Renal pelvis (tissue), 1 donor: ENCODE measurements at regions not wholly inside any gene's neighbourhood (a gene's known extent, or its start where the extent isn't known, plus 50 kb on each side); places are given as distances from the start of the nearest gene placed in this dataset.
"Not testable (repeated sequence)": the region's sequence is repeated elsewhere in the genome, so short reads cannot be mapped to it uniquely, and the experiment has no call there.

Source experiments
- DNase-seq: peaks from one replicate; pipeline ENCODE4 v3.0.0-alpha.2; 2013

GRCh38 chr2:7846607-7847006 is 835.2 kb upstream of the ID2 start:
- no peak for DNase-seq

GRCh38 chr2:7847321-7847720 is 834.5 kb upstream of the ID2 start:
- no peak for DNase-seq

- DNase-seq = no peak
These were observed 832.8 kb upstream of the ID2 start for GRCh38 chr2:7849027-7849426.

GRCh38 chr2:7849531-7849930 is 832.3 kb upstream of the ID2 start:
- no peak for DNase-seq

DNA sequence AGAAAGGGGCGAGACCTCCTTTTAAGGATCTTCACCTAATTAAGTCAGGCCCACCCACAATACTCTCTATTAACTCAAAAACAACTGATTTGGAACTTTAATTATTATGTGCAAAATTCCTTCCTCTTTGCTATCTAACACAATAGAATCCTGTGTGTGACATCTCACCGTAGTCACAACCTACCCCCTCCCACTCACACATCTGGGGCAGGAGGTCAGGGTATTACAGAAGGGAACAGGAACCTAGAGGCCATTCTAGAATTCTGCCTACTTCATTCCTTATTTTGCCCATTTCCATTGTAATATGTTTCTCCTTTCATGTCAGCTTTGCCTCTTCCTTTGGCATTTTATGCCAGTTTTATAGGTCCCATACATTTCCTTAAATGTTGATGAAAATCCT is 829.3 kb upstream of the ID2 start:
- DNase-seq = no peak

DNA sequence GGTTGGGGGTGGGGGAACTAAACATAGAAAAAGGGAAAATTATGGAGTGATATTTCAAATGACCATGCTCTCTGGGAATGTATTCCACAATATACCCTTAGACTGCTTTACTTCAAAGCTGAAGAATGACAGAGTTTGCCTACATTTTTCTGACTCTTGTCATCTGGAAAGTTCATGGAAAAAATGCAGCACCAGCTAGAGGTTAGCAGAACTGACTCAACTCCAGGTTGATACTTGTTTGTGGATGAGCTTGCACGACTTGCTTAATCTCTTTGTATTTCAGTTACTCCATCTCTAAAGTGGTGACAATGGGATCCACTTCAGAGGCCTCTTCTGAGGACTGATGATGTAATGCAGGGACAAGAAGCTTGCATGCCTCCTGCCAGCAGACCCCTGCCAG is 824.0 kb upstream of the ID2 start:
- DNase-seq = no peak

DNA sequence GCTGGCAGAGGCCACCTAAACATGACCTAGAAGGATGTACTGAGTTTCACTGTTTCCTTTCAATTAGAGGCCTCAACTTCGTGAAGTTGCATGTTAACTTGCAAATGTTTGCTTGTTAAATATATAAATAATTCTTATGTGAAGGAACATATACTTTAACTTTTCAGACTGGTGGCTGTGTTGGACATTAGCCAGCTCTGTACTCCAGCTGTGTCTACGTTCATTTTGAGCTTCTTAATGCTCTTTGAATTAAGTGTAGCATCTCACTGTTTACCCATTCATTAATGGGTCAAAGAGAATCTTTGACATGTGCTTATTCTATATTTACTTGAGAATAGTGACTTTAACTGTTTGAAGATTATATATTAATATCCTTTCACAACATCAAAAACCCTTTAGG is 823.2 kb upstream of the ID2 start:
- no peak for DNase-seq

GRCh38 chr2:7860693-7861092 is 821.2 kb upstream of the ID2 start:
- no peak for DNase-seq

DNA sequence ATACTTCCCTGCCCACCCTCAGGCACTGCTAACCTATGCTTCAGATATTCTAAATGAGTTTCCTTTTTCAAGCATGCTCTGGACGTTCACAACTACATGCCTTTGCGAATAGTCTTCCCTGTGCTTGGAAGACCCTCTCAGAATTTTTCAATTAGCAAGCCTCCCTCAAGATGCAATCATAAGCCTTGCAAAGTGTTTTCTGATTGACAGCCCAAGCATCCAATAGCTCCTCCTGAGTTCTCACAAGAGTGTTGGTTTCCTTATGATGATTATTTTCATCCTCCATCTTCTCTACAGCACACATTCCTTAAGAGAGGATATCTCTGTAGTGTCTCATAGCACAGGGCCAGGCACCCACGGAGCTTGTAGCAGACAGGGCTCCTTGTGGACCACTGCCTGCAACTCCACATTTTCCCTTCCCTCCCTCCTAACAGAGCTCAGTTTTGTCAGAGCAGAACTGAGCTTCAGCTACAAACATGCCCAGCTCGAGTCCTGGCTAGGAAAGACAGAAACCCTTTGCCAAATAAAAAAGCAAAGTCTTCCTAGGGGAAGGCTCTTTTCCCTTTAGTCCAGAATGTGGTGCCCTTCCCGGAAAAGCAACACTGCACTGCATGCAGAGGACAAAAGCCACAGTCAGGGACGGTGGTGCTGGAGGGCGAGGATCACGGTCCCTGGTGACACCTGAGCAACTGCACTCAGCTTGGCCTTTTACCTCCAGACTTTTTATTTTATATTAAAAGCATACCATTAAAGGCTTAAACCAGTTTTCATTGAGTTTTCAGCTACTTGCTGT is 819.8 kb upstream of the ID2 start:
- no peak for DNase-seq

GRCh38 chr2:7866104-7866503 is 815.8 kb upstream of the ID2 start:
- DNase-seq = no peak

GRCh38 chr2:7866825-7867224 is 815.0 kb upstream of the ID2 start:
- no peak for DNase-seq

DNA sequence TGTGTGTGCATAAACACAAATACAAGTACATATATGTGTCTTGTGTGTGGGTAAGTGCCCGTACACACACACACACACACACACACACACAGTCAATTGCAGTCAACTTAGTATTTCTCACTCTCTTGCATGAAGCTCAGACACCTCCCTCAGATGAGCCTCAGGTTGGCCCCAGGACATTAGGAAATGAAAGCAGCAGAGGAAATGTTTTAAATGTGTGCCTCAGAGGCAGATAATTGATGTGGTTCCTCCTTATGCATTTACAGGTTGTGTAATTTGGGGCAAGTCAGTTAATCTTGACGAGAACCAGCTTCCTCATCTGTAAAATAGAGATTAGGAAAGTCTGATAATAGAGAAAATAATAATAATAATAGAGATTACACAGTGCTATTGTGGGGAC is 814.0 kb upstream of the ID2 start:
- no peak for DNase-seq

- DNase-seq = no peak
These were observed 813.0 kb upstream of the ID2 start for GRCh38 chr2:7868836-7869235.

DNA sequence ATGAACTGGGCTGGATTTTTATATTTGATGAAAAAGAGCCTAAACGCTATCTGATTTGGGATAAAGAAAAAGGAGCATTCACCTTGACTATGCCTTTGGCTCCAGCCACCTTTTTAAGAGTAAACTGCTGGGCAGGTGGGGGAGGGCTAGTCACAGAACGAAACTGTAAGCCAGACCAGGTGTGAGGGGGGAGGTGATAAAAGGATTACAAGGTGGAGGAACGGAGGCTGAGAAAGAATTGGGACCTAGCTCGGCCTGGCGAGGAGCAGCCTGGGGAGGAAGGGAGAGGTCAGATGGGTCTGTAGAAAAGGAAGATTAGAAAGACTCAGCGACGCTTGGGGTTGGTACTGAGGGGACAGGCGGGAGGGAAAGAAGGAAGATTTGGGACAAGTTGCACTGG is 805.4 kb upstream of the ID2 start:
- not testable (repeated sequence) for DNase-seq

DNA sequence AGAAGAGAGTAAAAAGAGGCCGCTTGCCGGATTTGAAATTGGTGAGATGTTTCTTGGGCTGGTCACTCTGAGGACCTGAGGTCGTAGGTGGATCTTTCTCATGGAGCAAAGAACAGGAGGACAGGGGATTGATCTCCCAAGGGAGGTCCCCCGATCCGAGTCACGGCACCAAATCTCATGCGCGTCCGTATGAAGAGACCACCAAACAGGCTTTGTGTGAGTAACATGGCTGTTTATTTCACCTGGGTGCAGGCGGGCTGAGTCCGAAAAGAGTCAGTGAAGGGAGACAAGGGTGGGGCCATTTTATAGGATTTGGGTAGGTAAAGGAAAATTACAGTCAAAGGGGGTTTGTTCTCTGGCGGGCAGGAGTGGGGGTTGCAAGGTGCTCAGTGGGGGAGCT is 803.6 kb upstream of the ID2 start:
- not testable (repeated sequence) for DNase-seq

DNA sequence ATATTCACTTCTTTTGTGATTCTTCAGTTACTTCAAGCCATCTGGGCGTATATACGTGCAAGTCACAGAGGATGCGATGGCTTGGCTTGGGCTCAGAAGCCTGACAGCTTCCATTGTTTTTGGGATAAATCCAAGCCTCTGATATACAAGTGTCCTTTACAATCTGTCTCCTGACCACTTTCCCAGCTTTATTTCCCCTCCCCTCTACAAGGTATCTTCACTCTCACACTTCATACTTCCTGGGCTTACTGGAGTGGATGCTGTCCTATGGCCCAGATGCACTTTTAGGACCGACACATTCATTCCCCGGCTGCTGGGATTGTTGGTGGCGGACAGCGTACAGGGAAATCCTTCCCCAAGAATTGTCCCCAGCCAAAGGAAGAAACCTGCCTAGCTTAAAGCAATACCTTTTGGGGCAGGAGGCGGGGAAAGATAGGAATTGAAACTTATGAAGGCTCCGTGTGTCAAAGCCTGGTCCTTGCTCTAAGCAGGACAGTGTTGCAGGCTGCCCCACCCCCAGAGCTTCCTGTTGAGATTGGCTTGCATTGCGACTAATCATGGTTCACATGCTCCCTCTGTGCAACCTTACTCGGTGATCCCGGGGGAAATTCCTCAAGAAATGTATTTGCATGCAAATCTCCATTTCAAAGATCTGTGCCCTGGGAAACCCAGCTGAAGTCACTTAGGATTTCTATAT is 802.9 kb upstream of the ID2 start:
- DNase-seq = no peak

GRCh38 chr2:7879483-7879835 is 802.4 kb upstream of the ID2 start:
- no peak for DNase-seq

DNA sequence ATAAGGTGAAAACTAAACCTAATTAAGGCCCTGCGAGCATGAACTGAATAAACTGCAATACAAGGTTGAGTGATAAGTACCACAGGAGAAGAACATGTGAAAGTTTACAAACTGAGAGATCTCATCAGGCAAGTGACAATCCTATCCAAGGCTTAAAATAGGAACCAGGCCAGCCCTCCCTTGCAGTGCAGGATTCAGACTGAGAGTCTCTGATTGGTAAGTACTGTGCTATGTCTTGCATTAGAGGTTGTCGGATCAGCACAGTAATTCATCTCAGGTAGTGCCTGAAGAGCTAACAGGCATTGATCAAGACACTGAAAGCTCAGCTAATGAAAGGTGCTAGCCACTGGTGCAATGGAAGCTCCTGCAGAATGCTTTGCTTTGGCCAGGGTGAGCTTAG is 801.7 kb upstream of the ID2 start:
- no peak for DNase-seq

- DNase-seq = no peak
These were observed 801.3 kb upstream of the ID2 start for GRCh38 chr2:7880566-7880965.

GRCh38 chr2:7881063-7881462 is 800.8 kb upstream of the ID2 start:
- DNase-seq = peak; percentile 16

DNA sequence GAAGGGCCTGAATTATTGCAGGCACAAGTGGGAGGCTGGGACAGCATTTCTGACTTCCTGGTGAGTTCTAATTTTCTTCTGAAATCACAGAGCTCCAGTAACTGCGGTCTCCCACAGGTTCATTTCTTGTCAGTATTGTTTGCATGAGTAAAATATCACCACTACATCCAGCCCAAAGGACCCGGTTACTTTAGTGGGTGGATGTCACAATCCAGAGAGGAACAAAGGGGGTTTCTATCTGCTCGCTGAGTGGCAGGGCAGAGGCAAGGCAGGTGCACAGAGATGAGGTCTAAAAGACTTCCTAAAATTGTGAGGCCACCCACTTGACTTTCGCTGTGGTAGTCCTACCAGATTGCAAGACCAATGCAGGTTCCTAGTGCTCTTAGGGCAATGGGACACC is 800.4 kb upstream of the ID2 start:
- DNase-seq = no peak

DNA sequence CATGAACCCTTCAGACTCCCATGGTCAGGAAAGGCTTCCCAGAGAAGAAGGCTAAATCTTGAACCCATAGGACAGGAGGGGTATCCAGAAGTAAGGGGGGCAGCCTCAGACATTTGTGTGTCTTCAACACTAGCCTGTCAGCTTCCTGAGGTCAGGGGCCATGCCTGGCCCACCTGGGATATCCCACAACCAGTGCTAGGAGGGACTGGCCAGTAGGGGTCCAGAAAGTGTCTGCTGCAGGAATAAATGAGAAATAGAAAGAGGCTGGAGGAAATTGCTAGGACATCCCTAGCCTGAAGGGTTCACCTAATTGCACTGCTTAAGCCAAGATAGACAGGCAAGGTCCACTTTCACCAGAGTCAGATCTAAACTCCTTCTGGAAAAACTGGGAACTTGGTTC is 799.6 kb upstream of the ID2 start:
- no peak for DNase-seq

DNA sequence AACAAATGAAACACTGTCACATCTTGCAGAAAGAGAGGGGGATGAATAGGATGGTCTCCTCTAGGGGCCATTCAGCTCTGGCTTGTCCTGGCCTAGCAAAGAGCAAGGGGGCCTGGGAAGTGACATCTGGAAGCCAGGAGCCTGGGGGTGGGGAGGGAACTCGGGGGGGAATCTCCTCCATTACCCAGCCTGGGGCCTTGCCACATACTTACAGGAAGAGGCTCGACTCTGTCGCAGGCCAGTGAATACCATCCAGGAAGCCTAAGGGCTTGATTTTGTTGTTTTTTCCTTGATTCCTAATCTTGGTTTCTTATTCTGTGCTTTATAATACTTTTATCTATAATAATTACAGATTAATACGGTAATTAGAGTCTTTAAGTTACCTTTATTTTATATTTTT is 797.5 kb upstream of the ID2 start:
- DNase-seq = no peak

GRCh38 chr2:7886666-7887065 is 795.2 kb upstream of the ID2 start:
- no peak for DNase-seq
